Neural crest cell (in vitro differentiated cells): ENCODE measurements at regions not wholly inside any gene's neighbourhood (a gene's known extent, or its start where the extent isn't known, plus 50 kb on each side); places are given as distances from the start of the nearest gene placed in this dataset.

Experiments used
- DNase-seq: peaks from one replicate; pipeline ENCODE4 v3.0.0; 2021; ENCODE audit warnings: low read depth, mixed read lengths, low spot score
- H3K27ac Mint-ChIP-seq: one replicate; pipeline ENCODE4 v1.8.0; 2021; ENCODE audit warnings: mild to moderate bottlenecking, mixed read lengths; ENCODE audit not compliant: unreplicated experiment
- H3K27me3 Mint-ChIP-seq: 2 replicates; pipeline ENCODE4 v1.8.0; 2021; ENCODE audit warnings: low read depth, mild to moderate bottlenecking, mixed read lengths
- H3K36me3 Mint-ChIP-seq: 2 replicates; pipeline ENCODE4 v1.8.0; 2021; ENCODE audit warnings: low read depth, mild to moderate bottlenecking, mixed read lengths
- H3K4me1 Mint-ChIP-seq: 2 replicates; pipeline ENCODE4 v1.8.0; 2021; ENCODE audit warnings: mixed read lengths
- H3K4me3 Mint-ChIP-seq: one replicate; pipeline ENCODE4 v1.8.0; 2021; ENCODE audit warnings: mild to moderate bottlenecking, mixed read lengths
- H3K9me3 Mint-ChIP-seq: 2 replicates; pipeline ENCODE4 v1.8.0; 2021; ENCODE audit warnings: mixed read lengths
- CTCF ChIP-seq: fragments of 200-600 bp; sonication (generic); conservative IDR thresholded peaks from 2 replicates; pipeline ENCODE4 v1.5.0; 2021; ENCODE audit warnings: antibody characterized with exemption, mild to moderate bottlenecking

DNA sequence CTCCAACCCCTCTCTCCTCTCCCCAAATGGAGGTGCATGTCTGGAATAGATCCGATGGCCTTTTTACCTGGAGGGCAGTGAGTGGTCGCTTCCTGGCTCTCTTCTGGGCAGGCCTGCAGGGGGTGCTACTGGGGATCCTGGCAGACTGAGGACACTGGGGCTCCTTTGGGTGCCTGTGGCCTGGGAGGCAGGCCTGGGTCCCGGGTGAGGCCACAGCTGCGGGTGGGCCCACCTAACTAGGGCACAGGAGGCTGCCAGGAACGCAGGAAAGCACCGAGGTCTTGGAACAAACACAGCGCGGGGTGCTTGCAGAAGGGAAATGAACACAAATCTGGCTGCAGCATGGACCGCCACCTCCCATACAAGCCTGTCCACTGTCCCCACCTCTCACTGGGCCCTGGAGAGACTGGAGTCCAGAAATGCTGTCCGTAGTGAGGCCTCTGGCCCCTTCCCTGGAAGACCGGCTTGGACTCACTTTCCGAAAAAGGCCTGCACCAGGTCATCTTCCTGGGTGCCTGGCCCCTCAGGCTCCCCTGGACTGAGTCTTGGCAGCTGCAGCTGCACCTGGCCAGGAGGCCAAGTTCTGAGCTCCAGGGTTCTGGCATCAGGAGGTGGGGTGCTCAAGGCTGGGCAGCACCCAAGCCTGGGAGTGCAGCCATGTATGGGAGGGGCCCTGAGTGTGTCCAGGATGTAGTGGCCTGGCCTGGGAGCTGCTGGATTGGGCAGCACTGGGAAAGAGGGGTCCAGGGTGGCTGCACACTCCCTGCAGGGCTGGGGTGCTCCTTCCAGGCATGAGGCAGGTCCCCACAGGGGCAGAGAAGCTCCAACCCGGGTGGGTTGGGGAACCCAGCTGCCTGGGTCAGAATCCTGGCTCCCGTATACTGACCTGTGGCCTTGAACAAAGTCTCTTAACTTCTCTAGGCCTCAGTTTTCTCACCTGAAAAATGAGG is 195.1 kb downstream of the IRF8 start:
- Mint-ChIP-seq H3K27ac (no peak overlapping the region), H3K36me3 (no peaks in the 10 kb centered on the region)
- no peak for DNase-seq

GRCh38 chr16:86095131-86095752 is 196.3 kb downstream of the IRF8 start:
- TF ChIP-seq CTCF: no peak
- Mint-ChIP-seq H3K36me3 (no peaks in the 10 kb centered on the region), H3K4me1 (peaks cover 5% of the 10 kb centered on the region), H3K27ac (no peak overlapping the region), H3K27me3 (peaks cover 6% of the 10 kb centered on the region), H3K4me3 (no peak overlapping the region), H3K9me3 (no peaks in the 10 kb centered on the region)
- no peak for DNase-seq

More for the DNA sequence above, 195.1 kb downstream of the IRF8 start:
- peaks cover 11% of the 10 kb centered on the region for H3K4me1 Mint-ChIP-seq
- TF ChIP-seq CTCF: no peak
- no peak overlapping the region for H3K4me3 Mint-ChIP-seq
- peaks cover 6% of the 10 kb centered on the region for H3K27me3 Mint-ChIP-seq
- no peaks in the 10 kb centered on the region for H3K9me3 Mint-ChIP-seq

GRCh38 chr16:86095906-86096485 is 197.0 kb downstream of the IRF8 start:
- TF ChIP-seq CTCF: no peak
- Mint-ChIP-seq H3K27ac (no peak overlapping the region), H3K27me3 (peaks cover 6% of the 10 kb centered on the region), H3K4me1 (no peaks in the 10 kb centered on the region), H3K9me3 (no peaks in the 10 kb centered on the region), H3K36me3 (no peaks in the 10 kb centered on the region), H3K4me3 (no peak overlapping the region)
- no peak for DNase-seq

DNA sequence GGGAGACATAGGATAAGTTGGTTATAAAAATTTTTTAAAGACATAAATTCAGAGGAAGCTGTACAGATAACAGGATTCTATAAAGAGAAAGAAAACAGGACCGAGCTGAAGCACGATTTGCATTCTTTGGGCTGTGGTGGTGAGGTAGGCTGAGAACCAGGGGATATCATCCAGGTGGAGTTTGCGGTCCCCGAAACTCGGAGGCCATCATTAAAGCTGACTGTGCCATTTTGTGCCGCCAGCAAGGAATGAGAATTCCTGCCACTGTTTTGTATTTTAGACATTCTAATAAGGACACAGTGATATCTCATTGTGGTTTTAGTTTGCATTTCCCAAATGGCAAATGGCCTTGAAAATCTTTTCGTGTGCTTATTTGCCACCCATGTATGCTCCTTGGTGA is 197.9 kb downstream of the IRF8 start:
- Mint-ChIP-seq H3K9me3 (no peaks in the 10 kb centered on the region), H3K27me3 (peaks cover 7% of the 10 kb centered on the region), H3K27ac (no peak overlapping the region), H3K36me3 (no peaks in the 10 kb centered on the region), H3K4me1 (no peaks in the 10 kb centered on the region), H3K4me3 (no peak overlapping the region)
- TF ChIP-seq CTCF: no peak
- no peak for DNase-seq

GRCh38 chr16:86099326-86099725 is 200.4 kb downstream of the IRF8 start:
- H3K4me1 Mint-ChIP-seq: no peaks in the 10 kb centered on the region
- no peaks in the 10 kb centered on the region for H3K36me3 Mint-ChIP-seq
- DNase-seq: no peak
- no peak for TF ChIP-seq CTCF
- no peak overlapping the region for H3K4me3 Mint-ChIP-seq
- H3K9me3 Mint-ChIP-seq: no peaks in the 10 kb centered on the region
- no peak overlapping the region for H3K27ac Mint-ChIP-seq
- peaks cover 14% of the 10 kb centered on the region for H3K27me3 Mint-ChIP-seq
